OCI-LY7 (cell line): ENCODE measurements at regions not wholly inside any gene's neighbourhood (a gene's known extent, or its start where the extent isn't known, plus 50 kb on each side); places are given as distances from the start of the nearest gene placed in this dataset.

Source experiments
- BruUV-seq: library from RNA; stranded (reverse); fragments of 400-500 nt; replicated peaks from 2 replicates; lab custom pipeline; 2021; lab: Mats Ljungman, UMichigan
- CTCF ChIA-PET: fragments of 300-600 bp; sonication (Branson Sonifier 250); formaldehyde crosslinking; loops from one replicate; lab custom pipeline; 2022; ENCODE audit warnings: antibody characterized with exemption; ENCODE audit not compliant: unreplicated experiment; lab: Charles Lee
- POLR2A ChIA-PET: fragments of 300-600 bp; sonication (Branson Sonifier 250); formaldehyde crosslinking; loops from one replicate; lab custom pipeline; 2022; ENCODE audit warnings: antibody characterized with exemption; lab: Charles Lee
- DNase-seq: peaks from one replicate; pipeline ENCODE4 v3.0.0-alpha.2; 2015; ENCODE audit warnings: low spot score
- H2AFZ ChIP-seq: fragments of 200-600 bp; sonication (generic), shearing (Covaris generic); 2 replicates; pipeline ENCODE4 v1.6.1; 2014; ENCODE audit warnings: mild to moderate bottlenecking, antibody characterized with exemption, low read length, moderate library complexity
- H3K27ac ChIP-seq: fragments of 200-600 bp; sonication (generic); 2 replicates; pipeline ENCODE4 v1.5.1; 2014; ENCODE audit warnings: mixed run types, low read depth, mild to moderate bottlenecking, moderate library complexity, low read length, inconsistent platforms; ENCODE audit not compliant: poor library complexity, severe bottlenecking
- H3K36me3 ChIP-seq: fragments of 200-600 bp; sonication (generic); 2 replicates; pipeline ENCODE4 v1.6.1; 2014; ENCODE audit warnings: mild to moderate bottlenecking, antibody characterized with exemption, low read length, moderate library complexity, mixed read lengths; ENCODE audit not compliant: insufficient read depth
- H3K4me1 ChIP-seq: fragments of 200-600 bp; sonication (generic); 2 replicates; pipeline ENCODE4 v1.5.1; 2014; ENCODE audit warnings: mild to moderate bottlenecking, low read length; ENCODE audit not compliant: insufficient read depth, poor library complexity, severe bottlenecking
- H3K4me2 ChIP-seq: fragments of 200-600 bp; sonication (generic); 2 replicates; pipeline ENCODE4 v1.6.1; 2014; ENCODE audit warnings: mild to moderate bottlenecking, low read length
- H3K4me3 ChIP-seq: fragments of 200-600 bp; sonication (generic); 2 replicates; pipeline ENCODE4 v1.5.1; 2014; ENCODE audit warnings: mild to moderate bottlenecking, low read depth, low read length; ENCODE audit not compliant: poor library complexity, severe bottlenecking
- H3K79me2 ChIP-seq: fragments of 200-600 bp; sonication (generic); 2 replicates; pipeline ENCODE4 v1.6.1; 2016; ENCODE audit warnings: low read depth, mild to moderate bottlenecking, low read length, moderate library complexity, mixed read lengths; ENCODE audit not compliant: insufficient read depth
- H3K9me2 ChIP-seq: fragments of 200-600 bp; sonication (generic); 2 replicates; pipeline ENCODE4 v1.6.1; 2016; ENCODE audit warnings: mild to moderate bottlenecking, low read length, mixed read lengths; ENCODE audit not compliant: insufficient read depth
- H3K9me3 ChIP-seq: fragments of 200-600 bp; sonication (generic); 2 replicates; pipeline ENCODE4 v1.6.1; 2014; ENCODE audit warnings: mild to moderate bottlenecking, mixed run types, low read length, mixed read lengths
- H4K20me1 ChIP-seq: fragments of 200-600 bp; sonication (generic); 2 replicates; pipeline ENCODE4 v1.6.1; 2014; ENCODE audit warnings: mild to moderate bottlenecking, antibody characterized with exemption, low read length, moderate library complexity, mixed read lengths; ENCODE audit not compliant: insufficient read depth
- CTCF ChIP-seq: fragments of 200-600 bp; sonication (generic); conservative IDR thresholded peaks from 2 replicates; pipeline ENCODE4 v1.5.1; 2014; ENCODE audit warnings: mild to moderate bottlenecking, antibody characterized with exemption, low read length, moderate library complexity, mixed read lengths
- EZH2phosphoT487 ChIP-seq: fragments of 200-600 bp; sonication (generic); IDR thresholded peaks from 2 replicates; pipeline ENCODE4 v1.6.1; 2018; ENCODE audit warnings: low read depth, borderline replicate concordance, mild to moderate bottlenecking, mixed run types, antibody characterized with exemption, low read length, moderate library complexity, mixed read lengths
- intact Hi-C: fragments of 100-400 bp; cut with micrococcal nuclease; formaldehyde crosslinking; loops from one replicate; pipeline ENCODE4 v1.10.0; 2022; ENCODE audit not compliant: unreplicated experiment

- intact Hi-C loops: no loop called here
- DNase-seq: no peak
- ChIA-PET CTCF (no interaction called here), POLR2A (no interaction called here)
- no TSS peak for BruUV-seq
- Histone ChIP-seq H3K4me1 (no peaks in the 10 kb centered on the region), H3K9me2 (no peaks in the 10 kb centered on the region), H3K36me3 (no peaks in the 10 kb centered on the region), H3K79me2 (no peaks in the 10 kb centered on the region), H3K27ac (no peak overlapping the region), H3K9me3 (no peaks in the 10 kb centered on the region), H3K4me3 (no peak overlapping the region), H3K4me2 (no peak overlapping the region), H2AFZ (no peak overlapping the region), H4K20me1 (no peaks in the 10 kb centered on the region)
- TF ChIP-seq EZH2phosphoT487 (no peak), CTCF (no peak)
These were observed 649.2 kb downstream of the MMUT start for GRCh38 chr6:48813836-48814235.

GRCh38 chr6:48809700-48810099, 653.4 kb downstream of the MMUT start:
- Histone ChIP-seq H4K20me1 (no peaks in the 10 kb centered on the region), H3K9me2 (no peaks in the 10 kb centered on the region), H3K36me3 (no peaks in the 10 kb centered on the region), H3K27ac (no peak overlapping the region), H3K4me1 (no peaks in the 10 kb centered on the region), H3K9me3 (no peaks in the 10 kb centered on the region), H3K4me2 (no peak overlapping the region), H2AFZ (no peak overlapping the region), H3K4me3 (no peak overlapping the region), H3K79me2 (no peaks in the 10 kb centered on the region)
- no TSS peak for BruUV-seq
- TF ChIP-seq CTCF (no peak), EZH2phosphoT487 (no peak)
- intact Hi-C loops: no loop called here
- DNase-seq: no peak
- ChIA-PET POLR2A (no interaction called here), CTCF (no interaction called here)

- ChIA-PET CTCF (no interaction called here), POLR2A (no interaction called here)
- TF ChIP-seq EZH2phosphoT487 (no peak), CTCF (no peak)
- H3K36me3 ChIP-seq: no peaks in the 10 kb centered on the region
- no peak overlapping the region for H3K4me2 ChIP-seq
- intact Hi-C loops: no loop called here
- no TSS peak for BruUV-seq
- H3K4me1 ChIP-seq: no peaks in the 10 kb centered on the region
- H2AFZ ChIP-seq: no peak overlapping the region
- no peaks in the 10 kb centered on the region for H4K20me1 ChIP-seq
- no peak overlapping the region for H3K27ac ChIP-seq
- no peaks in the 10 kb centered on the region for H3K9me3 ChIP-seq
- no peak overlapping the region for H3K4me3 ChIP-seq
- DNase-seq: no peak
- no peaks in the 10 kb centered on the region for H3K9me2 ChIP-seq
- no peaks in the 10 kb centered on the region for H3K79me2 ChIP-seq
These were observed 653.8 kb downstream of the MMUT start for GRCh38 chr6:48809245-48809644.
